Mammary epithelial cell (primary cell): ENCODE measurements at regions not wholly inside any gene's neighbourhood (a gene's known extent, or its start where the extent isn't known, plus 50 kb on each side); places are given as distances from the start of the nearest gene placed in this dataset.

Experiments
- CTCF ChIP-seq, 2 donors: IDR thresholded peaks in 1 of 2; conservative IDR thresholded peaks in 1 of 2; 2 replicates each; pipeline ENCODE4 v1.5.1; 2011 to 2012; ENCODE audit warnings: inconsistent platforms in 2 of 2, low read length in 2 of 2, mild to moderate bottlenecking in 2 of 2, control low read depth in 1 of 2, low read depth in 1 of 2; ENCODE audit not compliant: insufficient read depth in 1 of 2; ENCODE audit errors: extremely low read depth in 1 of 2
- EZH2 ChIP-seq: IDR thresholded peaks from 2 replicates; pipeline ENCODE4 v1.6.1; 2012; ENCODE audit warnings: low read length, inconsistent platforms, borderline replicate concordance

- TF ChIP-seq CTCF (conservative IDR thresholded peaks at IDR 0.05 in 1 of 2, IDR thresholded peaks at IDR 0.05 in 1 of 2; ENCODE audit: extremely low read depth in 1 of 2, insufficient read depth in 1 of 2, low read depth in 1 of 2, low read length in 2 of 2) = no peak
- no peak for TF ChIP-seq EZH2
Observed at GRCh38 chr6:170074435-170074834, 216.4 kb downstream of the DLL1 start.
